Hindlimb muscle (tissue), 1 donor: ENCODE measurements at regions not wholly inside any gene's neighbourhood (a gene's known extent, or its start where the extent isn't known, plus 50 kb on each side); places are given as distances from the start of the nearest gene placed in this dataset.
"Not testable (repeated sequence)": the region's sequence is repeated elsewhere in the genome, so short reads cannot be mapped to it uniquely, and the experiment has no call there.

Source experiments
- DNase-seq: peaks from one replicate; pipeline ENCODE4 v3.0.0-alpha.2; 2013

DNA sequence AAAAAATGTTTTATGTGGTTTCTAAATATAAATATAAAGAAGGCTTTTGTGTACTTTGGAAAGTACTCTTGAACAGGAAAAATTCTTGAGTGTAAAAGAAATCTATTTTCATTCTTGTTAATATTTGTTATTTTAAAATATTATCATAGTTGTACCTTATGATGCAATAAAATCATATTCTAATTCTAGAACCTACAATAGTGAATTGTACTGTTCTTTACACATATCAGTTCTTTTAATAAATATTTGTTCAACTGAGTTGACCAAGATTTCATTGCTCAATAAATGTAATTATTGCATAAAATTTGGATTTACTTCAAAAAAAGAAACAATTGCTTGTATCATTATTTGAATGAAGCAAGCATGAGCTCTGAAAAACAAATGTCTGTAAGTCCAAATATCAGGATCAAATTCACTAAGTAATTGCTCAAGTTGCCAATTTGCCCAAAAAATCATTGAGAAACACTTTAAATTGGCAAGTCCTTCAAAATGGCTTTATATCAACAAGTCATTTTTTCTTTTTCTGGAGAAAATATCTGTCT, 191.6 kb upstream of the SLC16A7 start:
- no peak for DNase-seq

DNA sequence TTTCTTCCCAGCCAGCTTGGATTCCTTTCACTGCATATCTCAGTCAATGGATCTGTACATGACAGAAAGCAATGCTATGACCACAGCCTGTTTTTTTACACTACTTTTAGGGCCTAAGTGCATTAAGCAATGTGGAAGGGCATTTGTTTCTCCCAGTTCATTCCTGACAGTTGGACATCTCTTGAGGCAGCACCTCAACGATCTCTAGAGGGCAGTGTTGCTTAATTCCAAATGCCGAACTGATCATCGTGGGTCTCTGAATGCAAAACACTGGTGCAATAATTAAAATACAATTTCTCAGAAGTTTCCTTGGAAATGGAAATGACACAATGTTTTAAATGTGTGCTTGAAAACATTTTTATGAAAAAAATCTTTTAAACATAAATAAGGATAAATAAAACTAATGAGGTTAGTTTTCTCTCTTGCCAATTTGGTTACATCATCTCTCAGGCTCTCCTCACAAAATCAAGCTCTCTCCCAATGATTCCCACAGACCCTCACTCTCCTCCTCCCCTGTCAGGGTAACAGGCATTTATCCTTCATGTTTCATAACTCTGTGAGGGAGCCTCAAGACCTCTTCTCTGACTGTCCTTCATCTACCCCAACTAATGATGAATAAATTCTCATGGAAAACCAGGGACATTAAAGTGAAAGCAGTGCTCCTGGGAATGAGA, 192.4 kb upstream of the SLC16A7 start:
- DNase-seq = peak; percentile 65

DNA sequence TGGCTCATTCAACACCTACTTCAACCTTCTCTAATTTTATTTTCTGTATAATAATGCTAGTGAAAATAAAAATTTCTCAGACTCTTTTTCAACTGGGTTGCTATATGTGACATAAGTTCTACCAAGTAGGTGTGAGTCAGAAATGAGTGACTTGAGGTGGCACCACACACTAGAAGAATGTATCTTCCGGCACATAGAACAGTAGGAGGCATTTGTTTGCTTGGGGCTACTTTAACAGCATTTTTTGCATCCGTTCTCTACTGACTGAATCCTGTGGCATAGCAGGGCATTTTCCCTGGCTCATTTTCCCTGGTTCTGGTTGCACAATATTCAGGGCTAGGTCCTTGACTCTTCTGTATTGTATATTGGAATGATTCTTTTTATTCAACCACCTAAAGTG, 194.0 kb upstream of the SLC16A7 start:
- DNase-seq = no peak

DNA sequence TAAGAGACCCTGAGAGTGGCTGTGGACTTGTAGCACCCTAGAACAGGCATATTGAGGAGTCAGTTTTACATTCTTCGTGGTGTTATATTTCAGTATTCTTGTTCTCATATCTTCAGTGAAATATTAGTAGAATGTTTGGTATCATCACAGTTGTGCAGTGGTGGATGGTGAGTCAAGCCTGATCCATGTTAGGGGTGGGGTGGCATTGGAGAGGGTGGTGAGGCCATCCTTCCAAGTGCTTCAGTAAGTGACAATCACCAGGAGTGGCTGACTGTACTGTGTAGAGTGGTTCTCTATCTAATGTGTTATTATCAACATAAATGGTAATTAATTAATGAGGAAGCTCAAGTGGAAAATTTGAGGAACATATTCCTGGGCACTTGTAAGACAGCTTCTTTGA, 197.7 kb upstream of the SLC16A7 start:
- no peak for DNase-seq

DNA sequence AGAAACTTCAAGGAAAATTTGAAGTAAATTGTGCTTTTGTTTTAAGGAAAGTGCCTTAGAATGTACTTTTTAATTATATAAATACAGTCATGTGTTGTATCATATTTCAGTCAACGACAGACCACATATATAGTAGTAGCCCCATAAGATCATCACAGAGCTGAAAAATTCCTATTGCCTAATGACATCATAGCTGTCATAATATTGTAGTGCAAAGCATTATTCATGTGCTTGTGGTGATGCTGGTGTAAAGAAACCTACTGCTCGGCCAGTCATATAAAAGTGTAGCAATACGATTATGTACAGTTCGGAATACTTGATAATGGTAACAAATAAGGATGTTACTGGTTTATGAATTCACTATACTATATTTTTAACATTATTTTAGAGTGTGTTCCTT, 198.9 kb upstream of the SLC16A7 start:
- no peak for DNase-seq

DNA sequence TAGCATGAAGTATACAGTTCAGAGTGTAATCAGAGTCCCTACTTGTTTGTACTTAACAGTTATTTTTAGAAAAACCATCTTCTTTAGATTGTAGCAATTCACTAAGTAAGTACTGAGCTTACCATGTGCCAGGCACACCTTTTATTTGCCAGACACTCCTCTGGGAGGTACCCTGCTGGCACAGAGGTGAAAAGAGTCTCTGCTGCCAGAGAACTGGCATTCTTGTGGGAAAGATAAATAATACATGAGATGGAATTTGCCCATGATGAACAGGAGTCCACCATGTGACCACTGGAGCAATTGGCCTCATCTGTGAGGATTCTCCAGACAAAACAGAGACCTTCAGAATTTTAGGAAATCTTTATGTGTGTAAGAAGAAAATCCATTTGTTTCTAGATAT, 199.3 kb upstream of the SLC16A7 start:
- DNase-seq = no peak

DNA sequence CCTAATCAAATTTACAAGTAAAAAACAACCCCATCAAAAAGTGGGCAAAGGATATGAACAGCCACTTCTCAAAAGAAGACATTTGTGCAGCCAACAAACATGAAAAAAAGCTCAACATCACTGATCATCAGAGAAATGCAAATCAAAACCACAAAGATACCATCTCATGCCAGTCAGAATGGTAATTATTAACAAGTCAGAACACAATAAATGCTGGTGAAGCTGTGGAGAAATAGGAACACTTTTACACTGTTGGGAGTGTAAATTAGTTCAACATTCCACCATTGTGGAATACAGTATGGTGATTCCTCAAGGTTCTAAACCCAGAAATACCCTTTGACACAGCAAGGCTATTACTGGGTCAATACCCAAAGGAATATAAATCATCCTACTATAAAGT, 200.5 kb upstream of the SLC16A7 start:
- DNase-seq = not testable (repeated sequence)

DNA sequence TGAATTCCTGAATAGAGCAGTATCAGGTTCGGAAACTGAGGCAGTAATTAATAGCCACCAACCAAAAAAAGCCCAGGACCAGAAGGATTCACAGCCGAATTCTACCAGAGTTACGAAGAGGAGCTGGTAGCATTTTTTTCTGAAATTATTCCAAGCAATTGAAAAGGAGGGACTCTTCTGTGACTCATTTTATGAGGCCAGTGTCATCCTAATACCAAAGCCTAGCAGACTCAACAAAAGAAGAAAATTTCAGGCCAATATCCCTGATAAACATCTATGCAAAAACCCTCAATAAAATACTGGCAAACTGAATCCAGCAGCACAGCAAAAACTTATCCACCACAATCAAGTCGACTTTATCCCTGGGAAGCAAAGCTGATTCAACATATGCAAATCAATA, 202.3 kb upstream of the SLC16A7 start:
- DNase-seq = no peak

DNA sequence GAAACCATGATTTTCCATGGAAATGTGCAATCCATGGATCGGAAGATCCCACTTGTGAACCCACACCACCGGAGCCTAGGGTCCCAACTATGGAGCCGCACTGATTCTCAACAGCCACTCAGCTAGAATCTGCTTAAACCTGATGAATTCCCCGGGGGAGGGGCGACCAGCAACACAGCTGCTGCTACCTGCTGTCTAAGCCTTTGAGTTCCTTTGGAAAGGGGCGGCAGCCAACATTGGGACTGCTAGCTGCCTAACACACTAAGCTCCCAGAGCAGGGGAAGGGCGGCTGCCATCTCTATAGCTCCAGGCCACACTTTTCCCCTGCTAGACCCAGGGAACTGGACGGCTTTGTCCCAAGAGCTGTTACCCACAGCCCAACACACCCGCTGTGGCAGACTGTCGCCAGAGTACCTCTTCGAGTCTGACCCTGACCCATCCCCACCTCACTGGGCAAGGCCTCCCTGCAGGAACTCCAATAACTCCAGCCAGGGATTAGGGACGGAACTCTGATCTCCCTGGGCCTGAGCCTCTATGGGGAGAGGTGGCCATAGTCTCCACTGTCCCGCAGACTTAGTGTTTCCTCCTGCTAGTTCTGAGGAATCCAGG, 205.8 kb upstream of the SLC16A7 start:
- no peak for DNase-seq

DNA sequence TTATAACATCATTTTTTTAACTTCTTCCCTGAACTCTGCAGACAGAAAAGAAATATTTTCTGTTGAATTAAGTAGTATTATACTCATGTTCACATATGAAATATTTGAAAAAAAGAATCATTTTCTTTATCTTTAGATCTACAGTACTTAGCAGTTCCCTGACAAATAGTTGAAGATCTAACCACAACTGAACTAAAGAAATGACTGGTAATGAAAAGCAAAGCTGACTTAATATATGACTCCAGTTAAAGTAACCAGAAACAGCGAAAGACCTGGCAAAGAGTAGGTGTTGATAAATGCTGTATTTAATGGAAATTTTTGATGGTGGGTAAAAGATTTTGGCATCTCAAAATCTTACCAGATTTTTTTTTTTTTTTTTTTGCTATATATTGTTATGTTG, 207.1 kb upstream of the SLC16A7 start:
- no peak for DNase-seq

DNA sequence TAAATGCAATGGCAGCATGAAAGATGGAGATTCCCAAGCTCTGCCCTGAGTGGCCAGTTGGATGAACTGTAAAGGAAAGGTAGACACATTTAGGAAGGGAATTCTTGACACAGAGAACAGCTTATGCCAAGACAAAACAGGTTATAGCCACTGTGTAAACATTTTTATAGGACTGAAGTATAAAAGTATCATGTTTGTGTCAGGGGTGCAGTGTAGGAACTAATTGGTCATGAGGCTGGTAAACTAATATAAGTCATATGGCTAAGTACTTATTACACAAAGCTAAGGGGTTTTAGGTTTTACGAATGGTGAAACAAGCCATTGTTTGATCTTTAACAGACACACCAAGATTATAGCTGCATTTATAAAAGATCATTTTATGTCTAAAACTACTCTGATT, 207.7 kb upstream of the SLC16A7 start:
- no peak for DNase-seq

DNA sequence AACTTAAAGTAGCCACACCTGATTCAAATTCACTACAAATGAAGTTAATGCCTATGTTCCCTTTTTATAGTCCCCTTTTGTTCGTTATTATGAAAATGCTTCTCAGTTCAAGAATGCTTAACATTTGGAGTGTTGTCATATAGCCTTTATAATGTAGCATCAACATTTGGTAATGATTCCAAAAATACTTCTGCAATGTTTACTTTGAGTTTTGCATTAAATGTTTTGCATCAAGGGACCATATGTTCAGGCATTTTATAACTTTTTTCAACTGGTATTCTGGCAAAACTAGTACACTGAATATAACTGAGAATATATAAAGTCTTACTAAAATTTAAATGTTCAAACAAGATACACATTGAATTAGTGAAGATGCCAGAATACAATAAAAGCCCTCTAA, 209.6 kb upstream of the SLC16A7 start:
- DNase-seq = no peak

DNA sequence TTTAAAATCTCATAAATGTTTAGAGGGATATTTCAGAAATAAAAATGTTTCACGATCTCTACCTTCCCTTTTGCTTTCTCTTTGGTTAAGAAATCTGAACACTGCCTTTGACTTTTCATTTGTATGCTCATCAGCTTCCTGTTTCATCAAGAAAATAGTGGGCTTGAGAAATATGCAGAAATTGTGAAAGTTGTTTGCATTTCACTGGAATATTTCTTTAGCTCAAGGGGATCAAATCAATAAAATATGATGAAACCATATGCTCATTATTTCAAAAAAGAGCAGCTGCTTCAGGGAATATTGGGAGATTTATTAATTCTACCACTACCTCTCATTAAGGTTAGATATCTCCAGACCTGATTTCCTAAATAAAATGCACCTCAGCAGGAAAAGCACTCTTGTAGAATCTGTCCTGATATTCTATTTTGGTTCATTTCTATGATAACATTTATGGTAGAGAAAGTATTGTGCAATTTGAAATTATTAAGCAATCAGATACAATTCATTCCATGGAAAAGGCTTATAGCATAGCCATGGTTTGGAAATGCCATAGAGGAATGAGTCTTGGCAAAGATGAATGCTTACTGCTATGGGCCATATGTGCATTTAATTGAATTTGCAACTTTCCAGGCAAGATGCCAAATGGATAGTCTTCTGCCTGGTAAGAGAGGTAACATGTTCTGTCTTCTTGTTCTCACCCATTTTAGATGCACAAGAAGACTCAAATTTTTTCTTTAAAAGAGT, 212.6 kb upstream of the SLC16A7 start:
- peak; percentile 8 for DNase-seq

DNA sequence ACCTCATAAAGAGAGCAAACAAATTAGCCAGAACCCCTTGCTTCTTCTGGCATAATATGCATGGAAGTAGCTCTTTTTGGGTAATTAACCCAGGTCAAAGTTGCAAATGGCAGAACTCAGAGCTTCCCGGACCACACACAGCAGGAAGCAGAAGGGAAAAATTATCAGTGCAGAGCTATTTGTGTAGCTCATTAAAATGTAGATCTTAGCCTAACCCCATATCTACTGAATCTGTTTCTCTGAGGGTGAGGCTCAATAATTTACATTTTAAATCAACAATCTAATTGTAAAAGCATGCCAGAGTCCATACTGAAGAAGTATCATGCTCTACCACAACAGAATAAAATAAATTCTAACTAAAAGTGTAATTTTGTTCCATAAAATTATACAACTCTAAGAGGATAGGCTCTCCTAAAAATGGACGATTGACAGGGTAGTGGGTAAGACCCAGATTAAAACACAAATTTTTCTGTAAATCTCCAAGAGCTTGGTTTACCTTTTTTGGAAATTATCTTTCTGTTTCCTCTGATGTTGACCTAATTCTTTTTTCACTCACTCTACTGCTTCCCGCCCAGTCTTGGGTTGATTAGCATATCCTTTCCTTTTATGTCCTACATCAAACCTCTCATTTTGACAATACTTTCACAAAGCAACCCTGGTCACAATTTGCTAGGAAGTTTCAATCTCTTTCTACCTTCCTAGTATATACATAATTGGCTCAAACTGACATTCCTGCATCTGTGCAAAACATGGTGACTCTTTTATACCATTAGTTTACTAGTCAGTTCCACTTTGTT, 213.3 kb upstream of the SLC16A7 start:
- no peak for DNase-seq

DNA sequence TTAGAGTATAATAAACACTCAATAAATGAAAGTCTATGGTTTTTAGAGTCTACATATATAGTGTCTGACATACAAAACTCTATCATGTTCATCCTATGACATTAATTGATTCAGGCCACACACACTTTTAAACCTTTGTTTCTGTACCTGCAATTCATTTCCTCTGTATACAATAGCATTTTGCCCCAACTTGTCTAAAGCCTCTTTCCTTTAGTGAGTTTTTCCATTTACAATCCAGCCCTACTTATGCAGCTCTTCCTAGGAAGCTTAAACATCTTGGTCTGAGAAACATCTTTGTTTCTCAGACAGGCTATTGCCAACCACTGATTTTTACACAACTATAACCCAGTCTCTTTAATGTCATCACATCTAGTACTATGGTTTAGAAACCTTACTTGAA, 214.7 kb upstream of the SLC16A7 start:
- no peak for DNase-seq

DNA sequence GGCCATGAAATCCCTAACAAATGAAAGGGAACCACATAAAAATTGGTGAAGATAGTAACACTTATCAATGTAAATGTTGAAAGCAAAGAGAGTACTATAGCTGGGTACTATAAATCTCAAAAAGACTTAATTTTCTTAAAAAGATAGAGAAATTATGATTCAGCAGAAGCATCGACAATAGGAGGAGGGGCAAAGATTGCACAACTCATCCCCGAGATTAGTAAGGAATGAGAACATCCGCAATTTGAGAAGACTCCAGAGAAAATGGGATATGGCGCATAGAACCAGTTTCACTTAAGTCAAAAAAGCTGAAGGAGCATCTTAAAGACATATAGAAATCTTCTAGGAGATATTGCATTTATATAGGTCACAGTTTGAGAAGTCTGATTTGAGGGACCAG, 220.2 kb upstream of the SLC16A7 start:
- no peak for DNase-seq

DNA sequence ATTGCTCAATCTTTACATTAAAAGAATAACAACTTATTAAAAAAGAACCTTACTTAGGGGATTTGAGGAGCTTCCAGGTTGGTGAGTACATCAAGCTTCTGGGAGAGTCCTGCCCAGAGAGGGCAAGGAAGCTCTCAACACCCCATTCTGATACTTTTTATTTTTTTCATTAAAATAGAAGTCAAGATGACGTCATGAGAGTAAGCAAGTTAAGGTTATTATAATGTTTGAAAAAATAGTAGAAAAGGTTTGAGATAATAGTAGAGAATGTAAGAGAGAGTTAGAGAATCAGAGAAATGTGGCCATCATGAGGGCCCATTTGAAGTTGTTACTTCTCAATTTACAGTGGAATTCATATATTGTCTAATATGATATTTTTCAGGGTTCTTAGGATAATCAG, 221.0 kb upstream of the SLC16A7 start:
- no peak for DNase-seq

DNA sequence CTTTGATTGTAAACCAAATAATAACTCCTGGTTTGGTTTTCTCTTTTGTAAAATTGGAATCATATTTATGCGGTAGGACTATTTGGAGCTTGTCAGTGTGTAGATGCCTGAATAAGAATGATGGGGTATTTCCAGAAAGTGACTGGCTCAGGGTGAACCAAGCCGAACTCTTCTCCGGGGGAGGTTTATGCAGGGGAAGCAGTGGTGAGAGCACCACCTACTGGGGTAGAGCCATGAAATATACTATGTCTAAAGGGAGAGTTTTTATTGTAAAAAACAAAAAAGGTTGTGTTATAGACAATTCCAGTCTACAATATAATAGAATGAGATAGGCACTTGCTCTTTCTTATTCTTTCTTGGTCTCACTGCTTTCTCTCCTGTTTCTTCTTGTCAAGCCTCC, 222.9 kb upstream of the SLC16A7 start:
- DNase-seq = no peak

DNA sequence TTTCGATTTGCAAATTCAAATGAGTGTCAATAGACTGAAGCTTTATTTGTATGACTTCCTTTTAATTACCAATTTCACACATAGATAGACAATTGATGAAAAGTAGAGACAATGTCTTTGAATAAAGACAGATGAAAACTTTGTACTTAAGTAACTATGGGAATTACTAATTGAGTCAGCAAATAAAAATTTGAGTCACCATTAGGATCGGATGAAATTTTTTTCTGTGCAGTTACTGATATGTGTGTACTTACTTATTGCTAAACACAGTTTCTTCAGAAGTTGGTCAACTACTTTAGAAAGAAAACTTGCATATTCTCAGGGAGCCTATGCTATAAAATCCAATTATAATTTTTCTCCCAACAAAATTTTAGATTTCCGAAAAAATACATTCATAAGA, 224.9 kb upstream of the SLC16A7 start:
- DNase-seq = no peak

DNA sequence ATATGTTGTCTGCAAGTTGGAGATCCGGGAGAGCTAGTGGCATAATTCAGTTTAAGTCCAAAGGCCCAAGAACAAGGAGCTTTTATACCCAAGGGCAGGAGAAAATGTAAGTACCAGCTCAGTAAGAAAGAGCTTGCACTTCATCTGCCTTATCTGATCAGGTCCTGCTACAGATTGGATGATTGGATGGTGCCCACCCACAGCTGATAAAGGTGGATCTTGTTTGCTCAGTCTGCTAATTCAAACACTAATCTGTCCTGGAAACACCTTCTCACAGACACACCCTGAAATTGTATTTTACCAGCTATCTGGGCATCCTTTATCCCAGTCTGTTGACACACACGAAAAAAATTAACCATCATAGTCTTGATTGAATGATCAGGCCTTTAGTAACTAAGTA, 230.7 kb upstream of the SLC16A7 start:
- DNase-seq = no peak

DNA sequence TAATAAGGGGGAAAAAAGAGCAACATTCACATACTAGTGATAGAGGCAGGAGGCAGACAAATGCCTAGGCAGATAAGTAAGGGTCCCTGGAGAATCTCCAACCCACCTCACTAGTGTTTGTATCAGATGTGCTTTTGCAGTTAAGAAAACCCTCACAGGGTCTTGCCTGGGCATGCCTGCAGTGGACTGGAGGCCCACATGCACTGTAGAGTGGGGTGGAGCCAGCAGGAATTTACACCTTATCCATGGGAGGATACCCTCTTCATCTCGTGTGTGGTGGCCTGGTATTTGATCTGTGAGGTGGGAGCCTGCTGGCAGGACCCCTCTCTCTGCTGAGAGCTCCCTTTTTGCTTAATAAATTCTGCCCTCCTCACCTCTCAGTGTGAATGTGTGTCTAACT, 238.0 kb upstream of the SLC16A7 start:
- no peak for DNase-seq

DNA sequence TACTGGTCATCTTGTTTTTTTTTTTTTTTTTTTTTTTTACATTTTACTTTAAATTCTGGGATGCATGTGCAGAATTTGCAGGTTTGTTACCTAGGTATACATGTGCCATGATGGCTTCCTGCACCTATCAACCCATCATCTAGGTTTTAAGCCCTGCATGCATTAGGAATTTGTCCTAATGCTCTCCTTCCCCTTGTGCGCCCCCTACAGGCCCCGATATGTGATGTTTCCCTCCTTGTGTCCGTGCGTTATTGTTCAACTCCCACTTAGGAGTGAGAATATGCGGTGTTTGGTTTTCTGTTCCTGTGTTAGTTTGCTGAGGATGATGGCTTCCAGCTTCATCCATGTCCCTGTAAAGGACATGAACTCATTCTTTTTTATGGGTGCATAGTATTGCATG, 249.6 kb upstream of the SLC16A7 start:
- not testable (repeated sequence) for DNase-seq

DNA sequence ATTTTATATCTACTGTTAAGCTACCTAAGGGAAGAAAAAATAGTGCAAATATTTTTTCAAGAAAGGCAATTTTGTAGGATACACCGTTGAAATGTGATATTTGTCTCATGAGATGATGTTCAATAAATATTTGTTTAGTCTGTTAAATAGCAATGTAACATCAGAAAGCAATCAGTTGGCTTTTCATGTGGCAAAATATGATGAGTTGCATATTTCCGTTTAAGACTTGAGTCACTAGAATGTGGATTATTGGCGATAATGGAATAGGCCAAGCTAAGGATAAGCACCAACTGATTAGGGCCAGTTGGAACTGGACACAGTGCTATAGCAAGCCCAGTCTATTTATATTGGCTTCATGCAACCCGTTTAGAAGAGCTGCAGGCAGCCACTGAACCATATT, 250.4 kb upstream of the SLC16A7 start:
- DNase-seq = no peak
